ENCODE measurements at regions not wholly inside any gene's neighbourhood (a gene's known extent, or its start where the extent isn't known, plus 50 kb on each side); places are given as distances from the start of the nearest gene placed in this dataset.
"Not testable (repeated sequence)": the region's sequence is repeated elsewhere in the genome, so short reads cannot be mapped to it uniquely, and the experiment has no call there.

GRCh38 chr6:44036699-44037101 lies 90.6 kb downstream of the MRPL14 start:
- no peak for DNase-seq

GRCh38 chr6:44036196-44036595 lies 91.1 kb downstream of the MRPL14 start:
- no peak for DNase-seq

DNA sequence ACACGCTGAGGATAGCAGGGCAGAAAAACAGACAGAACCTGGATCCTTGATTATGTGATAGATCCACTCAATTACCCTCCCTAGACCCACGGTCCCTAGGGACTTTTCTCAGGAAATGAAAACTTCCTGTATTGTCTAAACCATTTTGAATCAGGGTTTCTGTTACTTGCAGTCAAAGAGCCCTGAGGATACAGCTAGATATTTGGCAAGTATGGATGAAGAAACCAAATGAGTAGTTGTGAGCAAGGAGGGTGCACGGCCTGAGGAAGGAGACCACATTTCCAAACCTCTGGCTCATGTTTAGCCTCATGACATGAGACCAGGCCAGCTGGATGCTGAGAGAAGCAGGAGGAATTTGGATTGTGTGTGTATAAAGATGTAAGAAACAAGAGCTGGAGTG lies 91.6 kb downstream of the MRPL14 start:
- DNase-seq: no peak

DNA sequence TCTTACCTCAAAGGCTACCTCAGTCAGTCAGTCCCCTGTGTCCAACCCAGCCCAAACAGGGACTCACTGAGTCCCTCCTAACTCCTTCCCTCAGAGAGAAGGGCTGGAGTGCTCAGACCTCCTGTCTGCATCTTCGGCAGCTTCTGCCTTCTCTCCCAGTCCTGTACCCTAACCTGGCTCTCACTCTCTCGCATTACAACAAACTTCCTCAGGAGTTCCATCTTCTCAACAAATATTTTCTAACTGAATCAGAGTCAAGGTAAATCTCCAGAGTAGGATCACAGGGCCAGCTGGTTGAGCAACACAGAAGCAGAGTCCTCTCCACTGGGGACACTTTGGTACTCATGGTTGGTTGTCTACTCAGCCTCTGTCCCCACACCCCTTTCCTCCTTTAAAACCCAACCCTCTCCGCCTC lies 92.3 kb downstream of the MRPL14 start:
- DNase-seq: no peak

GRCh38 chr6:44034391-44034861 lies 92.8 kb downstream of the MRPL14 start:
- DNase-seq: no peak

GRCh38 chr6:44030812-44031454 lies 96.3 kb downstream of the MRPL14 start:
- no peak for DNase-seq

GRCh38 chr6:44029444-44030185 lies 97.6 kb downstream of the MRPL14 start:
- DNase-seq: no peak

- no peak for DNase-seq
Measured at GRCh38 chr6:44028789-44029310, 98.4 kb downstream of the MRPL14 start.

- no peak for DNase-seq
Measured at GRCh38 chr6:44025226-44025625, 102.0 kb downstream of the MRPL14 start.

DNA sequence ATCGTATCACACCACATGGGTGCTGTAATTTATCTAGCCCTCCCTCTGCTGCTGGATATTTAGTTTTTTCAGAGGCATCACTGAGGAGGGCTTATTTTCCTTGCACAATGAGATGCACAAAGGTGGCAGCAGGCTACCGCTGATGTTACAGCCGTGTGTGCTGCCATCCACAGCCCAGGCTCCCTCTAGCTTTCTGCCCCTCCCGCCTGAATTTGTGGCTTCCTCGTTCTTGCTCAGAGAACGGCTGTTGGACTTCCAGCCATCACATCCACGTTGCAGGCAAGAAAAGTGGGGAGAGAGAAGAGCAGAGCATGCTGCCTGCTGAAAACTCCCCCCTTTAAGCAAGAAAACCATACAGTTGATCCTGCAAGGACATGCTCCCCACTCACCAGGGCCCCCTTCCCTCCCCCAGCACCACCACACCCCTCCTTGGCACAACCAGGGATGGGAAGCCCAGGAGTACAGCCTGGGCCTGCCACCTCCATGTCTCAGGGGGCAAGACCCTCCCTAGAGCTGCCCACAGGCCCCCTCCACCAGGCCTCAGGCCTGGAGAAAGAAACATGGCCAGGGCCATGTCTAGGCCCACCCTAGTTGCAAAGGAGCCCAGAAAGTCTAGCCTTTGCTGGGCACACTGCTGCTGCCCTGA lies 102.6 kb downstream of the MRPL14 start:
- no peak for DNase-seq

GRCh38 chr6:44023586-44024454 lies 103.4 kb downstream of the MRPL14 start:
- DNase-seq: no peak

- DNase-seq: no peak
Measured at GRCh38 chr6:44022671-44023352, 104.4 kb downstream of the MRPL14 start.

DNA sequence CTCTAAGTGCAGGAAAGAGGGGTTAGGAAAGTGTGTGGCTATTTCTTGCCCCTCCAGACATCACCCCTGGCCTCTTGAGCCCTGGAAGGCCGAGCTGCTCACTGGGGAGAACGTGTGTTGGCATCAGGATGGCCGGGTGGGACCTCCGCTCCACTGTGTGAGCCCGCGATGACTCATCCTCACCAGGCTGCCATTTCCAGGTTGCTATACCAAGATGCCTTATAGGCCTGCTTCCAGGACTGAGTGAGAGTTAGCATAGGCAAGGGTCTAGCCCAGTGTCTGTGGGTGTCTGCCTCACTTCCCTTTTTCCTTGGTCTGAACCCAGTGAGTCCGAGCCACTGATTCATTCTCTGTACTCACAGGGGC lies 105.0 kb downstream of the MRPL14 start:
- no peak for DNase-seq

DNA sequence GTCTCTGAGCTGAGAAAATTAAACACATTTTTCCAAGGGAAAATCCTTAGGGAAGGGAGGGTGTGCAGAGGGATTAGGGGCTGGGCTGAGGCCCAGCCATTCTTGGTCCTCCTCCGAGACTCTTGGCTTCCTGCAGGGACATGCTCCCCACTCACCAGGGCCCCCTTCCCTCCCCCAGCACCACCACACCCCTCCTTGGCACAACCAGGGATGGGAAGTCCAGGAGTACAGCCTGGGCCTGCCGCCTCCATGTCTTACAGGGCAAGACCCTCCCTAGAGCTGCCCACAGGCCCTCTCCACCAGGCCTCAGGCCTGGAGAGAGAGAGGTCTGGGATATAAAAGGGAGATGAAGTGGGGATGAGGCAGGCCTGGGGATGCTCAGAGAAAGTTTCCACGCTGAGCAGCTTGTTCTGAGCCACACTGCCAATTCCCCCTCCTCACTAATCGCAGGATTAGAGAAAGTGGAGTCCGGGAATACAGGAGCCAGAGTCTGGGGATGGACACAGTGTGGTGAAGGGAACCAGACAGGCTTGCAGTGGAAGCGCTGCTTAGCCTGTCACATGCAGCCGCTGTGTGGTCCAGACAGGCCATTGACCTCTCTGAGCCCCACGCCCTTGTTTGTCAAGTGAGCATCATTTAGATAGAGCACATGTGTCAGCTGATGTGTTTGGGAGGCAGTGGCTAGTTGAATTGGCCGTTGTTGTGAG lies 105.5 kb downstream of the MRPL14 start:
- DNase-seq: no peak

- DNase-seq: no peak
Measured at GRCh38 chr6:44020664-44021425, 106.4 kb downstream of the MRPL14 start.

- no peak for DNase-seq
Measured at GRCh38 chr6:44020148-44020547, 107.1 kb downstream of the MRPL14 start.

GRCh38 chr6:44017307-44017706 lies 109.9 kb downstream of the MRPL14 start:
- DNase-seq: not testable (repeated sequence)

- no peak for DNase-seq
Measured at GRCh38 chr6:44016131-44016870, 111.0 kb downstream of the MRPL14 start.

GRCh38 chr6:44012078-44012493 lies 115.2 kb downstream of the MRPL14 start:
- no peak for DNase-seq

- no peak for DNase-seq
Measured at GRCh38 chr6:44011350-44011920, 115.8 kb downstream of the MRPL14 start.

All from activated CD8-positive, alpha-beta memory T cell treated with anti-CD3 and anti-CD28 coated beads for 24 hours (primary cell).